ENCODE measurements at regions not wholly inside any gene's neighbourhood (a gene's known extent, or its start where the extent isn't known, plus 50 kb on each side); places are given as distances from the start of the nearest gene placed in this dataset.
A peak's percentile ranks its signal among the peaks of the same experiment; 100 is the strongest.

- no peak for DNase-seq (ENCODE audit: low spot score in 2 of 2)
- H3K4me1 ChIP-seq: peaks cover 0 to 37% (median 0%) of the 10 kb centered on the region in 4 donors
- WGBS, 2 donors: 34 to 43% methylated on average over 4 of the region's 4 CpGs
- H3K4me3 ChIP-seq: no peak overlapping the region
- TF ChIP-seq, protein P1, sequence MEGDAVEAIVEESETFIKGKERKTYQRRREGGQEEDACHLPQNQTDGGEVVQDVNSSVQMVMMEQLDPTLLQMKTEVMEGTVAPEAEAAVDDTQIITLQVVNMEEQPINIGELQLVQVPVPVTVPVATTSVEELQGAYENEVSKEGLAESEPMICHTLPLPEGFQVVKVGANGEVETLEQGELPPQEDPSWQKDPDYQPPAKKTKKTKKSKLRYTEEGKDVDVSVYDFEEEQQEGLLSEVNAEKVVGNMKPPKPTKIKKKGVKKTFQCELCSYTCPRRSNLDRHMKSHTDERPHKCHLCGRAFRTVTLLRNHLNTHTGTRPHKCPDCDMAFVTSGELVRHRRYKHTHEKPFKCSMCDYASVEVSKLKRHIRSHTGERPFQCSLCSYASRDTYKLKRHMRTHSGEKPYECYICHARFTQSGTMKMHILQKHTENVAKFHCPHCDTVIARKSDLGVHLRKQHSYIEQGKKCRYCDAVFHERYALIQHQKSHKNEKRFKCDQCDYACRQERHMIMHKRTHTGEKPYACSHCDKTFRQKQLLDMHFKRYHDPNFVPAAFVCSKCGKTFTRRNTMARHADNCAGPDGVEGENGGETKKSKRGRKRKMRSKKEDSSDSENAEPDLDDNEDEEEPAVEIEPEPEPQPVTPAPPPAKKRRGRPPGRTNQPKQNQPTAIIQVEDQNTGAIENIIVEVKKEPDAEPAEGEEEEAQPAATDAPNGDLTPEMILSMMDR (IDR thresholded peaks at IDR 0.05): peak in 3 of 5 experiments; percentile 16 to 41 (median 27)
- no peak for TF ChIP-seq POLR2A (IDR thresholded peaks at IDR 0.05)
- TF ChIP-seq EP300 (IDR thresholded peaks at IDR 0.05): peak in 1 of 2 donors; percentile 43
- H3K27me3 ChIP-seq: no peaks in the 10 kb centered on the region
- H3K9me3 ChIP-seq: no peaks in the 10 kb centered on the region
- no peak overlapping the region for H3K27ac ChIP-seq
- H3K36me3 ChIP-seq: no peaks in the 10 kb centered on the region
These were observed 296.6 kb upstream of the RASA1 start for GRCh38 chr5:86971034-86971571.

DNA sequence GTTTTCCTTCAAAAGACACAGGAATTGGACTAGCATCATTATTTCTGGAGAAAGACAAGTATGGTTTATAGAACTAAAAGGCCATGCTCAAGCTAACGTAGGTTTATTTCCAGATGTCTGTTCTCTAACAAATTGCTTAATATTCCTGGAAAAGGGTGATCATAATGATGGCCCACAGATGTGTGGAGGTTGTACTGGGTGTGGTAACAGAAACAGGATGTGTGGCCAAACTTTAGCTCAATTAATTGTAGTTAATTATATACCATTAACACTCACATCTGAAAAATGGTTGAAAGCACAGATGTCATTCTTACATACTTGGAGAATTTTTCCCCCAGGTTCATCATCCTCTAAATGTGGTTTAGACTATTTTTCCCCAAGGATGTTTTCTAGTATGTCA, 292.7 kb upstream of the RASA1 start:
- Histone ChIP-seq H3K27ac (peak overlapping the region in 2 of 4 donors; percentile 25 to 33), H3K36me3 (no peaks in the 10 kb centered on the region), H3K27me3 (no peaks in the 10 kb centered on the region), H3K9me3 (no peaks in the 10 kb centered on the region), H3K4me3 (no peak overlapping the region), H3K4me1 (peaks cover 0 to 26% (median 0%) of the 10 kb centered on the region in 4 donors)
- 52 to 62% methylated on average over 1 of the region's 1 CpG for WGBS, 2 donors
- no peak for DNase-seq (ENCODE audit: low spot score in 2 of 2)
- TF ChIP-seq, protein P1 (IDR thresholded peaks at IDR 0.05): no peak
- TF ChIP-seq EP300 (IDR thresholded peaks at IDR 0.05): peak; percentile 32 to 39
- TF ChIP-seq POLR2A (IDR thresholded peaks at IDR 0.05): no peak

- no peak overlapping the region for H3K4me3 ChIP-seq
- DNase-seq (ENCODE audit: low spot score in 2 of 2): no peak
- H3K4me1 ChIP-seq: peaks cover 0 to 16% (median 0%) of the 10 kb centered on the region in 4 donors
- TF ChIP-seq EP300 (IDR thresholded peaks at IDR 0.05): no peak
- peak overlapping the region in 1 of 4 donors; percentile 37 for H3K27ac ChIP-seq
- H3K9me3 ChIP-seq: no peaks in the 10 kb centered on the region
- whole genome bisulfite sequencing, 2 donors: 56 to 61% methylated on average over 3 of the region's 3 CpGs
- no peaks in the 10 kb centered on the region for H3K36me3 ChIP-seq
- H3K27me3 ChIP-seq: no peaks in the 10 kb centered on the region
These were observed 290.5 kb upstream of the RASA1 start for GRCh38 chr5:86977190-86977589.

GRCh38 chr5:86977808-86978207, 289.9 kb upstream of the RASA1 start:
- no peaks in the 10 kb centered on the region for H3K9me3 ChIP-seq
- no peaks in the 10 kb centered on the region for H3K36me3 ChIP-seq
- 86 to 88% methylated on average over 5 of the region's 5 CpGs for WGBS, 2 donors
- H3K27ac ChIP-seq: no peak overlapping the region
- no peaks in the 10 kb centered on the region for H3K27me3 ChIP-seq
- no peak overlapping the region for H3K4me3 ChIP-seq
- TF ChIP-seq POLR2A (IDR thresholded peaks at IDR 0.05) (no peak), EP300 (IDR thresholded peaks at IDR 0.05) (no peak)
- TF ChIP-seq, protein P1 (IDR thresholded peaks at IDR 0.05): no peak
- H3K4me1 ChIP-seq: peaks cover 0 to 16% (median 0%) of the 10 kb centered on the region in 4 donors
- DNase-seq (ENCODE audit: low spot score in 2 of 2): no peak

GRCh38 chr5:86979811-86980411, 287.8 kb upstream of the RASA1 start:
- H3K4me3 ChIP-seq: no peak overlapping the region
- DNase-seq (ENCODE audit: low spot score in 2 of 2): no peak
- H3K36me3 ChIP-seq: no peaks in the 10 kb centered on the region
- peak overlapping the region in 1 of 4 donors; percentile 21 for H3K27ac ChIP-seq
- H3K27me3 ChIP-seq: no peaks in the 10 kb centered on the region
- 72 to 74% methylated on average over 8 of the region's 8 CpGs for WGBS, 2 donors
- H3K4me1 ChIP-seq: peaks cover 0 to 12% (median 0%) of the 10 kb centered on the region in 4 donors
- no peaks in the 10 kb centered on the region for H3K9me3 ChIP-seq
- peak in 1 of 2 donors; percentile 32 for TF ChIP-seq EP300 (IDR thresholded peaks at IDR 0.05)
- no peak for TF ChIP-seq POLR2A (IDR thresholded peaks at IDR 0.05)

DNA sequence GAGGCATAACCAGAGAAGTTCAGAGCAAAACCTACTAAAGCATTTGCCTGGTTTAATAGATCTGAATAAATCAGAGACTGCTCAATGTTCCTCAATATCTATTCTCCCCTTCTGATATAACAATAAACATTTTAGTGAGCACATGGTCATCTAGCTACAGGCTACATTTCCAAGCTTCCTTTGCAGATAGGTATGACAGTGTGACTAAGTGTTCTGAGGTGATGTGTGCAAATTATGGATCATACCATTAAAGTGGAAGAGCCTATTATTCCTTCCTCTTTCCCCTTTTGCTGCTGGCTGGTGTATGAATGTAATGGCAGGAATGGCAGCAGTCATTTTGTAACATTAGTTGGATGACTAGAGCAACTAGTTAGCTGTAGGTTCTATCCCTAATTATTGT, 285.8 kb upstream of the RASA1 start:
- H3K9me3 ChIP-seq: no peaks in the 10 kb centered on the region
- no peaks in the 10 kb centered on the region for H3K36me3 ChIP-seq
- no peaks in the 10 kb centered on the region for H3K27me3 ChIP-seq
- no peak for DNase-seq (ENCODE audit: low spot score in 2 of 2)
- no peak for TF ChIP-seq POLR2A (IDR thresholded peaks at IDR 0.05)
- TF ChIP-seq, protein P1 (IDR thresholded peaks at IDR 0.05): no peak
- TF ChIP-seq EP300 (IDR thresholded peaks at IDR 0.05): no peak
- H3K4me1 ChIP-seq: peaks cover 0 to 2% (median 0%) of the 10 kb centered on the region in 4 donors
- H3K4me3 ChIP-seq: no peak overlapping the region
- H3K27ac ChIP-seq: no peak overlapping the region
